H9 (cell line): ENCODE measurements at regions not wholly inside any gene's neighbourhood (a gene's known extent, or its start where the extent isn't known, plus 50 kb on each side); places are given as distances from the start of the nearest gene placed in this dataset.

Source experiments
- DNase-seq: peaks from one replicate; pipeline ENCODE4 v3.0.0-alpha.2; 2017
- H2AFZ ChIP-seq: one replicate; pipeline ENCODE4 v1.6.1; 2013; ENCODE audit warnings: mild to moderate bottlenecking, low read length, control low read depth, moderate library complexity
- H2AK5ac ChIP-seq: 2 replicates; pipeline ENCODE4 v1.6.1; 2013; ENCODE audit warnings: low read length, control low read depth, mixed read lengths; ENCODE audit not compliant: insufficient read length
- H2BK120ac ChIP-seq: one replicate; pipeline ENCODE4 v1.6.1; 2013; ENCODE audit warnings: low read depth, mild to moderate bottlenecking, low read length, control low read depth, inconsistent platforms; ENCODE audit not compliant: poor library complexity, severe bottlenecking
- H2BK12ac ChIP-seq: 2 replicates; pipeline ENCODE4 v1.6.1; 2013; ENCODE audit warnings: low read length, control low read depth, mixed read lengths, low read depth; ENCODE audit not compliant: insufficient read length
- H2BK15ac ChIP-seq: 2 replicates; pipeline ENCODE4 v1.6.1; 2013; ENCODE audit warnings: low read depth, low read length, control low read depth
- H2BK20ac ChIP-seq: one replicate; pipeline ENCODE4 v1.6.1; 2013; ENCODE audit warnings: low read depth, mild to moderate bottlenecking, low read length, control low read depth, inconsistent platforms; ENCODE audit not compliant: poor library complexity, severe bottlenecking
- H2BK5ac ChIP-seq: 2 replicates; pipeline ENCODE4 v1.6.1; 2013; ENCODE audit warnings: low read length, control low read depth, mixed read lengths; ENCODE audit not compliant: insufficient read length
- H3K14ac ChIP-seq: 2 replicates; pipeline ENCODE4 v1.6.1; 2013; ENCODE audit warnings: low read length, control low read depth; ENCODE audit not compliant: insufficient read depth
- H3K18ac ChIP-seq: 2 replicates; pipeline ENCODE4 v1.6.1; 2013; ENCODE audit warnings: low read depth, mild to moderate bottlenecking, mixed read lengths, low read length, control low read depth; ENCODE audit not compliant: insufficient read length
- H3K23ac ChIP-seq: 2 replicates; pipeline ENCODE4 v1.6.1; 2013; ENCODE audit warnings: low read length, control low read depth, mixed read lengths, low read depth; ENCODE audit not compliant: insufficient read length
- H3K23me2 ChIP-seq: 2 replicates; pipeline ENCODE4 v1.6.1; 2013; ENCODE audit warnings: low read depth, mild to moderate bottlenecking, mixed read lengths, low read length, control low read depth; ENCODE audit not compliant: insufficient read length, poor library complexity, severe bottlenecking
- H3K27ac ChIP-seq: 2 replicates; pipeline ENCODE4 v1.5.1; 2013; ENCODE audit warnings: low read length, control low read depth, mixed read lengths, low read depth; ENCODE audit not compliant: insufficient read length
- H3K27me3 ChIP-seq: 2 replicates; pipeline ENCODE4 v1.6.1; 2013; ENCODE audit warnings: low read length, control low read depth, inconsistent platforms; ENCODE audit not compliant: insufficient read depth
- H3K4ac ChIP-seq: 2 replicates; pipeline ENCODE4 v1.6.1; 2013; ENCODE audit warnings: low read depth, mild to moderate bottlenecking, control low read depth, inconsistent platforms, low read length, moderate library complexity
- H3K4me1 ChIP-seq: 2 replicates; pipeline ENCODE4 v1.6.1; 2013; ENCODE audit warnings: low read length, control low read depth, inconsistent platforms; ENCODE audit not compliant: insufficient read depth
- H3K4me2 ChIP-seq: 2 replicates; pipeline ENCODE4 v1.6.1; 2013; ENCODE audit warnings: low read length, control low read depth, mixed read lengths; ENCODE audit not compliant: insufficient read length, insufficient read depth
- H3K56ac ChIP-seq: 2 replicates; pipeline ENCODE4 v1.6.1; 2013; ENCODE audit warnings: low read depth, mild to moderate bottlenecking, mixed read lengths, low read length, control low read depth; ENCODE audit not compliant: insufficient read length
- H3K79me1 ChIP-seq: 2 replicates; pipeline ENCODE4 v1.6.1; 2013; ENCODE audit warnings: low read depth, mild to moderate bottlenecking, moderate library complexity, low read length, control low read depth, inconsistent platforms; ENCODE audit not compliant: insufficient read depth, poor library complexity, severe bottlenecking
- H3K79me2 ChIP-seq: 2 replicates; pipeline ENCODE4 v1.6.1; 2013; ENCODE audit warnings: low read length, control low read depth, inconsistent platforms; ENCODE audit not compliant: insufficient read depth
- H3K9ac ChIP-seq: 2 replicates; pipeline ENCODE4 v1.6.1; 2013; ENCODE audit warnings: low read length, control low read depth, mixed read lengths; ENCODE audit not compliant: insufficient read length; ENCODE audit errors: extremely low read depth
- H3K9me3 ChIP-seq: one replicate; pipeline ENCODE4 v1.6.1; 2013; ENCODE audit warnings: low read depth, low read length, inconsistent platforms; ENCODE audit not compliant: control insufficient read depth
- H3T11ph ChIP-seq: one replicate; pipeline ENCODE4 v1.6.1; 2013; ENCODE audit warnings: mild to moderate bottlenecking, low read length, control low read depth, inconsistent platforms
- H4K20me1 ChIP-seq: one replicate; pipeline ENCODE4 v1.6.1; 2013; ENCODE audit not compliant: control insufficient read depth, insufficient read length, insufficient read depth
- H4K5ac ChIP-seq: 2 replicates; pipeline ENCODE4 v1.6.1; 2013; ENCODE audit warnings: low read depth, mild to moderate bottlenecking, mixed read lengths, low read length, control low read depth; ENCODE audit not compliant: insufficient read length
- H4K8ac ChIP-seq: replicated peaks from 2 replicates; pipeline ENCODE4 v1.6.1; 2013; ENCODE audit warnings: low read length, control low read depth, mixed read lengths, low read depth; ENCODE audit not compliant: insufficient read length
- H4K91ac ChIP-seq: 2 replicates; pipeline ENCODE4 v1.6.1; 2013; ENCODE audit warnings: low read depth, mild to moderate bottlenecking, moderate library complexity, mixed read lengths, low read length, control low read depth; ENCODE audit not compliant: insufficient read length
- H3K27ac Mint-ChIP-seq, 3 experiments: 2 replicates in 2 of 3; 3 replicates in 1 of 3; pipeline ENCODE4 v1.8.0; 2020 to 2021; ENCODE audit warnings: mixed read lengths in 3 of 3, mild to moderate bottlenecking in 1 of 3, moderate library complexity in 1 of 3
- H3K27me3 Mint-ChIP-seq: 2 replicates; pipeline ENCODE4 v1.8.0; 2021; ENCODE audit warnings: low read depth, mild to moderate bottlenecking, moderate library complexity, mixed read lengths
- H3K36me3 Mint-ChIP-seq, 3 experiments: 2 replicates in 2 of 3; 3 replicates in 1 of 3; pipeline ENCODE4 v1.8.0; 2020 to 2021; ENCODE audit warnings: low read depth in 3 of 3, mixed read lengths in 3 of 3; ENCODE audit not compliant: insufficient read depth in 1 of 3
- H3K4me1 Mint-ChIP-seq, 2 experiments: 2 replicates each; pipeline ENCODE4 v1.8.0; 2020; ENCODE audit warnings: mixed read lengths in 2 of 2
- H3K4me3 Mint-ChIP-seq, 2 experiments: 2 replicates in 1 of 2; 3 replicates in 1 of 2; pipeline ENCODE4 v1.8.0; 2020 to 2021; ENCODE audit warnings: mild to moderate bottlenecking in 2 of 2, mixed read lengths in 2 of 2, moderate library complexity in 1 of 2
- H3K9me3 Mint-ChIP-seq, 2 experiments: 2 replicates in 1 of 2; 3 replicates in 1 of 2; pipeline ENCODE4 v1.8.0; 2020; ENCODE audit warnings: mild to moderate bottlenecking in 2 of 2, mixed read lengths in 2 of 2, moderate library complexity in 1 of 2
- CTCF ChIP-seq: fragments of 200-600 bp; sonication (generic); conservative IDR thresholded peaks from 3 replicates; pipeline ENCODE4 v1.8.0; 2021; ENCODE audit warnings: antibody characterized with exemption, mild to moderate bottlenecking
- WGBS: extraction: QIAGEN DNeasy Blood & Tissue Kit; methylation state at CpG from one replicate; pipeline ENCODE4 v1.1.7; 2013; ENCODE audit warnings: missing lambda C conversion rate, low lambda C conversion rate, mixed read lengths; ENCODE audit not compliant: insufficient read length; ENCODE audit errors: extremely low coverage; 5-methylcytosine and 5-hydroxymethylcytosine counted together

- H2BK15ac ChIP-seq, result no peak overlapping the region
Observed at GRCh38 chr18:60174832-60175231, 197.7 kb downstream of the MC4R start.

More at GRCh38 chr18:60174832-60175231, 197.7 kb downstream of the MC4R start:
- no peaks in the 10 kb centered on the region for H3K79me1 ChIP-seq
- no peaks in the 10 kb centered on the region for H3K27me3 ChIP-seq
- H3K79me2 ChIP-seq, result no peaks in the 10 kb centered on the region
- H3K9me3 Mint-ChIP-seq, result no peaks in the 10 kb centered on the region
- no peak overlapping the region for H3K56ac ChIP-seq
- H3K4me3 Mint-ChIP-seq, result no peak overlapping the region
- no peak overlapping the region for H3K9ac ChIP-seq
- no CpG with 5 or more reads among the region's 2 CpGs for WGBS
- no peak overlapping the region for H3K14ac ChIP-seq
- H2BK5ac ChIP-seq, result no peak overlapping the region
- no peak overlapping the region for H3T11ph ChIP-seq
- no peaks in the 10 kb centered on the region for H3K36me3 Mint-ChIP-seq
- no peaks in the 10 kb centered on the region for H4K20me1 ChIP-seq
- H2BK20ac ChIP-seq, result no peak overlapping the region
- no peak for TF ChIP-seq CTCF
- H3K4ac ChIP-seq, result no peak overlapping the region
- H3K18ac ChIP-seq, result no peak overlapping the region
- H3K23me2 ChIP-seq, result no peaks in the 10 kb centered on the region
- H3K4me1 Mint-ChIP-seq, result no peaks in the 10 kb centered on the region
- H2BK120ac ChIP-seq, result no peak overlapping the region
- H3K4me1 ChIP-seq, result no peaks in the 10 kb centered on the region
- no peak overlapping the region for H2BK12ac ChIP-seq
- H2AK5ac ChIP-seq, result no peak overlapping the region
- no peaks in the 10 kb centered on the region for H3K27me3 Mint-ChIP-seq
- H3K27ac Mint-ChIP-seq, result no peak overlapping the region
- no peak overlapping the region for H4K91ac ChIP-seq
- no peak overlapping the region for H3K4me2 ChIP-seq
- H3K23ac ChIP-seq, result no peak overlapping the region
- H4K5ac ChIP-seq, result no peak overlapping the region
- DNase-seq, result no peak
- H2AFZ ChIP-seq, result no peak overlapping the region
- H4K8ac ChIP-seq, result no peak overlapping the region
- H3K9me3 ChIP-seq, result no peaks in the 10 kb centered on the region
- H3K27ac ChIP-seq, result no peak overlapping the region
